ENCODE measurements at regions not wholly inside any gene's neighbourhood (a gene's known extent, or its start where the extent isn't known, plus 50 kb on each side); places are given as distances from the start of the nearest gene placed in this dataset.

DNA sequence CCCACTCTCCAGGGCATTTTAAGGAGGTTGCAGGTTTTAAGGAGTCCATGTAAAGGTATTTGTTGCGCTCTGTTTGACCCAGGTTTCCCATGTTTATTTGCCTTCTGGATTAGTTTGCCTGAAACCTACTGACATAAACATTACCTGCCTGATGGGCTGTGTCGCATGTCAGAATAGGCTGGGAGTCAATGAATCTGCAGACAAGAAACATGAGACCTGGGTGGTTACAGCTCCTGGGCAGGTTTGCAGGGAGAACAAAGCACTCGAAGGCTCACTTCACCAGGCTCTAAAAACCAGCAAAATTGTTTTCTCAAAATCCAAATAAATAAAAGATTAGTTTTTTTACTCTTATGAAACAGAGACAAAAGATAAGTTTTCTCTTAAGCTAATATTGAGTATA is 114.4 kb upstream of the SERTM1 start:
- TF ChIP-seq CTCF (IDR thresholded peaks at IDR 0.05), result no peak
- TF ChIP-seq POLR2AphosphoS5 (IDR thresholded peaks at IDR 0.05), result no peak
- no peak for TF ChIP-seq POLR2A (IDR thresholded peaks at IDR 0.05)
